Transverse colon (tissue), 3 donors: ENCODE measurements at regions not wholly inside any gene's neighbourhood (a gene's known extent, or its start where the extent isn't known, plus 50 kb on each side); places are given as distances from the start of the nearest gene placed in this dataset.

Experiments used
- CTCF ChIP-seq, 5 experiments: fragments of 200-600 bp in 3 of 5; fragments of 450-650 bp in 2 of 5; sonication (generic) in 3 of 5; IDR thresholded peaks; 1 replicate in 2 of 5; 2 replicates in 3 of 5; pipeline ENCODE4 v1.5.1; 2016 to 2017; ENCODE audit warnings: antibody characterized with exemption in 5 of 5, inconsistent platforms in 3 of 5, mild to moderate bottlenecking in 2 of 5, moderate library complexity in 1 of 5
- POLR2A ChIP-seq: fragments of 450-650 bp; IDR thresholded peaks from one replicate; pipeline ENCODE4 v1.6.1; 2016; ENCODE audit warnings: antibody characterized with exemption, mild to moderate bottlenecking, moderate library complexity

GRCh38 chr2:228469721-228470120 lies 288.2 kb upstream of the SPHKAP start:
- TF ChIP-seq CTCF (IDR thresholded peaks at IDR 0.05) (no peak), POLR2A (no peak)
